Natural killer cell treated with Interleukin-12 subunit alpha and Interleukin-12 subunit beta and Interleukin-15 and Interleukin-18, amount 100 ng/mL, for 72 hours (primary cell): ENCODE measurements at regions not wholly inside any gene's neighbourhood (a gene's known extent, or its start where the extent isn't known, plus 50 kb on each side); places are given as distances from the start of the nearest gene placed in this dataset.

Experiments used
- ATAC-seq, 2 donors: fragments of 150-1000 bp; cut with Tn5 transposase in 1 of 2; sonication (Bioruptor Pico), chemical (Tn5 transposase) in 1 of 2; 2 replicates each; pipeline ENCODE4 v1.10.0; 2021
- DNase-seq: peaks from one replicate; pipeline ENCODE4 v3.0.0; 2022; ENCODE audit warnings: low spot score
- H3K27ac Mint-ChIP-seq, 2 donors: 1 replicate in 1 of 2; 2 replicates in 1 of 2; pipeline ENCODE4 v1.8.0; 2022; ENCODE audit warnings: mixed read lengths in 2 of 2, mild to moderate bottlenecking in 1 of 2, moderate library complexity in 1 of 2
- H3K27me3 Mint-ChIP-seq, 2 donors: 1 replicate in 1 of 2; 2 replicates in 1 of 2; pipeline ENCODE4 v1.8.0; 2022; ENCODE audit warnings: mixed read lengths in 2 of 2
- H3K36me3 Mint-ChIP-seq: one replicate; pipeline ENCODE4 v1.8.0; 2022; ENCODE audit warnings: mixed read lengths
- H3K4me1 Mint-ChIP-seq, 2 donors: 1 replicate in 1 of 2; 2 replicates in 1 of 2; pipeline ENCODE4 v1.8.0; 2022; ENCODE audit warnings: low read depth in 2 of 2, mixed read lengths in 2 of 2, mild to moderate bottlenecking in 1 of 2
- H3K4me3 Mint-ChIP-seq: one replicate; pipeline ENCODE4 v1.8.0; 2022; ENCODE audit warnings: mixed read lengths
- H3K9me3 Mint-ChIP-seq: 2 replicates; pipeline ENCODE4 v1.8.0; 2022; ENCODE audit warnings: mixed read lengths

- Mint-ChIP-seq H3K4me1 (no peaks in the 10 kb centered on the region), H3K4me3 (no peak overlapping the region), H3K36me3 (no peaks in the 10 kb centered on the region), H3K27ac (no peak overlapping the region), H3K27me3 (peaks cover 11 to 14% of the 10 kb centered on the region in 2 donors), H3K9me3 (no peaks in the 10 kb centered on the region)
- ATAC-seq (no peak), DNase-seq (no peak)
These were observed 126.1 kb upstream of the CPEB4 start for GRCh38 chr5:173762045-173762444.

- Mint-ChIP-seq H3K4me3 (no peak overlapping the region), H3K36me3 (no peaks in the 10 kb centered on the region), H3K9me3 (no peaks in the 10 kb centered on the region), H3K27me3 (peaks cover 8 to 11% of the 10 kb centered on the region in 2 donors), H3K27ac (no peak overlapping the region), H3K4me1 (no peaks in the 10 kb centered on the region)
- no peak for ATAC-seq
- DNase-seq, result no peak
These were observed 125.2 kb upstream of the CPEB4 start for GRCh38 chr5:173762930-173763329.

- H3K4me3 Mint-ChIP-seq, result no peak overlapping the region
These were observed 124.7 kb upstream of the CPEB4 start for GRCh38 chr5:173763410-173763809.

GRCh38 chr5:173764332-173765028 lies 123.7 kb upstream of the CPEB4 start:
- Mint-ChIP-seq H3K9me3 (no peaks in the 10 kb centered on the region), H3K27ac (no peak overlapping the region), H3K4me3 (no peak overlapping the region), H3K4me1 (no peaks in the 10 kb centered on the region), H3K27me3 (peaks cover 8 to 11% of the 10 kb centered on the region in 2 donors), H3K36me3 (no peaks in the 10 kb centered on the region)
- no peak for ATAC-seq
- no peak for DNase-seq

More at GRCh38 chr5:173763410-173763809, 124.7 kb upstream of the CPEB4 start:
- no peaks in the 10 kb centered on the region for H3K9me3 Mint-ChIP-seq
- no peak overlapping the region for H3K27ac Mint-ChIP-seq
- ATAC-seq (no peak), DNase-seq (no peak)
- no peaks in the 10 kb centered on the region for H3K4me1 Mint-ChIP-seq
- peaks cover 8 to 11% of the 10 kb centered on the region in 2 donors for H3K27me3 Mint-ChIP-seq
- no peaks in the 10 kb centered on the region for H3K36me3 Mint-ChIP-seq

- Mint-ChIP-seq H3K27me3 (peaks cover 8 to 11% of the 10 kb centered on the region in 2 donors), H3K9me3 (no peaks in the 10 kb centered on the region), H3K36me3 (no peaks in the 10 kb centered on the region), H3K27ac (no peak overlapping the region), H3K4me1 (no peaks in the 10 kb centered on the region), H3K4me3 (no peak overlapping the region)
- DNase-seq (no peak), ATAC-seq (no peak)
These were observed 123.0 kb upstream of the CPEB4 start for GRCh38 chr5:173765029-173765644.

GRCh38 chr5:173765661-173766060 lies 122.5 kb upstream of the CPEB4 start:
- Mint-ChIP-seq H3K27me3 (peaks cover 8 to 11% of the 10 kb centered on the region in 2 donors), H3K27ac (no peak overlapping the region), H3K9me3 (no peaks in the 10 kb centered on the region), H3K4me3 (no peak overlapping the region), H3K36me3 (no peaks in the 10 kb centered on the region), H3K4me1 (no peaks in the 10 kb centered on the region)
- no peak for ATAC-seq
- no peak for DNase-seq

GRCh38 chr5:173767574-173768266 lies 120.4 kb upstream of the CPEB4 start:
- no peak overlapping the region for H3K27ac Mint-ChIP-seq
- no peaks in the 10 kb centered on the region for H3K36me3 Mint-ChIP-seq
- peaks cover 0 to 5% of the 10 kb centered on the region in 2 donors for H3K27me3 Mint-ChIP-seq
- ATAC-seq (no peak), DNase-seq (no peak)
- no peaks in the 10 kb centered on the region for H3K4me1 Mint-ChIP-seq
- no peaks in the 10 kb centered on the region for H3K9me3 Mint-ChIP-seq
- H3K4me3 Mint-ChIP-seq, result no peak overlapping the region

- Mint-ChIP-seq H3K36me3 (no peaks in the 10 kb centered on the region), H3K27ac (no peak overlapping the region), H3K4me1 (no peaks in the 10 kb centered on the region), H3K27me3 (peaks cover 0 to 5% of the 10 kb centered on the region in 2 donors), H3K9me3 (no peaks in the 10 kb centered on the region), H3K4me3 (no peak overlapping the region)
- DNase-seq (no peak), ATAC-seq (no peak)
These were observed 119.8 kb upstream of the CPEB4 start for GRCh38 chr5:173768267-173768806.

- no peak for ATAC-seq
- no peaks in the 10 kb centered on the region for H3K4me1 Mint-ChIP-seq
- no peaks in the 10 kb centered on the region for H3K9me3 Mint-ChIP-seq
- DNase-seq, result no peak
- H3K4me3 Mint-ChIP-seq, result no peak overlapping the region
- H3K27me3 Mint-ChIP-seq, result peaks cover 0 to 5% of the 10 kb centered on the region in 2 donors
- no peak overlapping the region for H3K27ac Mint-ChIP-seq
- no peaks in the 10 kb centered on the region for H3K36me3 Mint-ChIP-seq
These were observed 119.3 kb upstream of the CPEB4 start for GRCh38 chr5:173768891-173769290.

GRCh38 chr5:173770637-173771036 lies 117.5 kb upstream of the CPEB4 start:
- no peaks in the 10 kb centered on the region for H3K9me3 Mint-ChIP-seq
- peaks cover 6 to 11% of the 10 kb centered on the region in 2 donors for H3K27me3 Mint-ChIP-seq
- ATAC-seq (no peak), DNase-seq (no peak)
- no peaks in the 10 kb centered on the region for H3K36me3 Mint-ChIP-seq
- no peak overlapping the region for H3K4me3 Mint-ChIP-seq
- H3K4me1 Mint-ChIP-seq, result no peaks in the 10 kb centered on the region
- H3K27ac Mint-ChIP-seq, result no peak overlapping the region

GRCh38 chr5:173771121-173771724 lies 116.9 kb upstream of the CPEB4 start:
- no peak for ATAC-seq
- no peaks in the 10 kb centered on the region for H3K4me1 Mint-ChIP-seq
- H3K27ac Mint-ChIP-seq, result no peak overlapping the region
- H3K36me3 Mint-ChIP-seq, result no peaks in the 10 kb centered on the region
- H3K4me3 Mint-ChIP-seq, result no peak overlapping the region
- H3K27me3 Mint-ChIP-seq, result peaks cover 6 to 9% of the 10 kb centered on the region in 2 donors
- H3K9me3 Mint-ChIP-seq, result no peaks in the 10 kb centered on the region
- no peak for DNase-seq

GRCh38 chr5:173771725-173772383 lies 116.3 kb upstream of the CPEB4 start:
- H3K4me3 Mint-ChIP-seq, result no peak overlapping the region
- H3K36me3 Mint-ChIP-seq, result no peaks in the 10 kb centered on the region
- no peak overlapping the region for H3K27ac Mint-ChIP-seq
- no peaks in the 10 kb centered on the region for H3K4me1 Mint-ChIP-seq
- no peaks in the 10 kb centered on the region for H3K9me3 Mint-ChIP-seq
- DNase-seq (no peak), ATAC-seq (no peak)
- peaks cover 6 to 9% of the 10 kb centered on the region in 2 donors for H3K27me3 Mint-ChIP-seq

- Mint-ChIP-seq H3K27me3 (peaks cover 6 to 9% of the 10 kb centered on the region in 2 donors), H3K9me3 (no peaks in the 10 kb centered on the region)
- ATAC-seq, result no peak
These were observed 115.6 kb upstream of the CPEB4 start for GRCh38 chr5:173772384-173773059.

More at GRCh38 chr5:173772384-173773059, 115.6 kb upstream of the CPEB4 start:
- Mint-ChIP-seq H3K36me3 (no peaks in the 10 kb centered on the region), H3K4me3 (no peak overlapping the region), H3K4me1 (no peaks in the 10 kb centered on the region), H3K27ac (no peak overlapping the region)
- DNase-seq, result no peak
